ENCODE measurements at regions not wholly inside any gene's neighbourhood (a gene's known extent, or its start where the extent isn't known, plus 50 kb on each side); places are given as distances from the start of the nearest gene placed in this dataset.

DNA sequence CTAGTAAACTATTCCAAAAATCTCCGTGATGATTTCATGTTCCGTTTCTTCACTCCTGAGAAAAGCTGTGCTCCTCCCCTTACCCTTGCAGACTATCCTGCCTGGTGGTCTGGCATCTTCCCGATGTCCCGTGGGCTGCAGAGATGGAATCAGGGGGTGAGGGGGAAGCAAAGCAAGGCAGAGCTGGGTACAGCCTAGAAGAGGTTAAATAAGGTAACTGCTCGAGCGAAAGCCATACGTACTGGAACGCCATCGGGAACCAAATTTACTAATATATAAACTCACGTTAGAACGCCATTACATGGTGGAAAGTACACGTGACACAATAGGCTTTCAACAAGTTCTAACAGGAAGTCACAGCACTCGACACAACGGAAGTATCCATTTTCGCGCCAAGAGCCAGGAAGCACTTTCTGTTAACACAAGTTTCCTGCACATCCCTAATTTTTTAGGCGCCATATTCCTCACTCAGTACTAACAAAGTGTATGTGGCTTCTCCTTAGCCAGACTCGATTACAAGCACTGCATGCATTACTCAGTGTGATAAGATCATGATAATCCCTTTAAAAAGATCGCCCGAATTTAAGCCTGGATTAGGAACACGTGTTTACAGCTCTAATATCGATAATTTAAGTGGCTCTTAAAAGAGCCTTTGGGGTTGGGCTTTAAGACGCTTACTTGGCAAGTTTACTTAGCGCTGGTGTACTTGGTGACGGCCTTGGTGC, 101.6 kb upstream of the PRSS16 start (continued):
- TF ChIP-seq, protein P1, sequence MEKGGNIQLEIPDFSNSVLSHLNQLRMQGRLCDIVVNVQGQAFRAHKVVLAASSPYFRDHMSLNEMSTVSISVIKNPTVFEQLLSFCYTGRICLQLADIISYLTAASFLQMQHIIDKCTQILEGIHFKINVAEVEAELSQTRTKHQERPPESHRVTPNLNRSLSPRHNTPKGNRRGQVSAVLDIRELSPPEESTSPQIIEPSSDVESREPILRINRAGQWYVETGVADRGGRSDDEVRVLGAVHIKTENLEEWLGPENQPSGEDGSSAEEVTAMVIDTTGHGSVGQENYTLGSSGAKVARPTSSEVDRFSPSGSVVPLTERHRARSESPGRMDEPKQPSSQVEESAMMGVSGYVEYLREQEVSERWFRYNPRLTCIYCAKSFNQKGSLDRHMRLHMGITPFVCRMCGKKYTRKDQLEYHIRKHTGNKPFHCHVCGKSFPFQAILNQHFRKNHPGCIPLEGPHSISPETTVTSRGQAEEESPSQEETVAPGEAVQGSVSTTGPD (CRISPR knock-in tag; IDR thresholded peaks at IDR 0.05), result no peak
- TF ChIP-seq CCDC6 (CRISPR knock-in tag; IDR thresholded peaks at IDR 0.05) (no peak), ZNF124 (CRISPR knock-in tag; IDR thresholded peaks at IDR 0.05) (no peak), ZNF136 (CRISPR knock-in tag; IDR thresholded peaks at IDR 0.05; ENCODE audit: low read depth) (no peak), EHMT2 (IDR thresholded peaks at IDR 0.05; ENCODE audit: borderline replicate concordance, low read depth, low read length) (no peak), SMAD3 (CRISPR knock-in tag; IDR thresholded peaks at IDR 0.05) (no peak), ZNF256 (CRISPR knock-in tag; conservative IDR thresholded peaks at IDR 0.05) (no peak), PTBP1 (IDR thresholded peaks at IDR 0.05; ENCODE audit: low read depth, low read length, poor library complexity, severe bottlenecking) (no peak), ZEB1 (IDR thresholded peaks at IDR 0.05; ENCODE audit: insufficient replicate concordance, low read depth) (peak; percentile 4), HNF4G (IDR thresholded peaks at IDR 0.05; ENCODE audit: borderline replicate concordance, low read depth, low read length) (no peak), HNF4G (CRISPR knock-in tag; IDR thresholded peaks at IDR 0.05; ENCODE audit: borderline replicate concordance, low read depth) (no peak), HNRNPL (IDR thresholded peaks at IDR 0.05; ENCODE audit: low read depth, low read length) (no peak), HOXA3 (CRISPR knock-in tag; IDR thresholded peaks at IDR 0.05) (no peak)
- TF ChIP-seq, protein P2, sequence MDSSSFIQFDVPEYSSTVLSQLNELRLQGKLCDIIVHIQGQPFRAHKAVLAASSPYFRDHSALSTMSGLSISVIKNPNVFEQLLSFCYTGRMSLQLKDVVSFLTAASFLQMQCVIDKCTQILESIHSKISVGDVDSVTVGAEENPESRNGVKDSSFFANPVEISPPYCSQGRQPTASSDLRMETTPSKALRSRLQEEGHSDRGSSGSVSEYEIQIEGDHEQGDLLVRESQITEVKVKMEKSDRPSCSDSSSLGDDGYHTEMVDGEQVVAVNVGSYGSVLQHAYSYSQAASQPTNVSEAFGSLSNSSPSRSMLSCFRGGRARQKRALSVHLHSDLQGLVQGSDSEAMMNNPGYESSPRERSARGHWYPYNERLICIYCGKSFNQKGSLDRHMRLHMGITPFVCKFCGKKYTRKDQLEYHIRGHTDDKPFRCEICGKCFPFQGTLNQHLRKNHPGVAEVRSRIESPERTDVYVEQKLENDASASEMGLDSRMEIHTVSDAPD (CRISPR knock-in tag; IDR thresholded peaks at IDR 0.05), result no peak
- TF ChIP-seq, protein P3, sequence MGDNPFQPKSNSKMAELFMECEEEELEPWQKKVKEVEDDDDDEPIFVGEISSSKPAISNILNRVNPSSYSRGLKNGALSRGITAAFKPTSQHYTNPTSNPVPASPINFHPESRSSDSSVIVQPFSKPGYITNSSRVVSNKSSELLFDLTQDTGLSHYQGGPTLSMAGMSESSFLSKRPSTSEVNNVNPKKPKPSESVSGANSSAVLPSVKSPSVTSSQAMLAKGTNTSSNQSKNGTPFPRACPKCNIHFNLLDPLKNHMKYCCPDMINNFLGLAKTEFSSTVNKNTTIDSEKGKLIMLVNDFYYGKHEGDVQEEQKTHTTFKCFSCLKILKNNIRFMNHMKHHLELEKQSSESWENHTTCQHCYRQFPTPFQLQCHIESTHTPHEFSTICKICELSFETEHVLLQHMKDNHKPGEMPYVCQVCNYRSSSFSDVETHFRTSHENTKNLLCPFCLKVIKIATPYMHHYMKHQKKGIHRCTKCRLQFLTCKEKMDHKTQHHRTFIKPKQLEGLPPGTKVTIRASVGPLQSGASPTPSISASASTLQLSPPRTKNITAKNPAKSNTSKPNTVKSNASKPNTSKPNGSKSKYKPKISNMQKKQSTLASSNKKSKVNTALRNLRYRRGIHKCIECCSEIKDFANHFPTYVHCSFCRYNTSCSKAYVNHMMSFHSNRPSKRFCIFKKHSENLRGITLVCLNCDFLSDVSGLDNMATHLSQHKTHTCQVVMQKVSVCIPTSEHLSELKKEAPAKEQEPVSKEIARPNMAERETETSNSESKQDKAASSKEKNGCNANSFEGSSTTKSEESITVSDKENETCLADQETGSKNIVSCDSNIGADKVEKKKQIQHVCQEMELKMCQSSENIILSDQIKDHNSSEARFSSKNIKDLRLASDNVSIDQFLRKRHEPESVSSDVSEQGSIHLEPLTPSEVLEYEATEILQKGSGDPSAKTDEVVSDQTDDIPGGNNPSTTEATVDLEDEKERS (CRISPR knock-in tag; IDR thresholded peaks at IDR 0.05), result no peak
- TF ChIP-seq, protein P4, sequence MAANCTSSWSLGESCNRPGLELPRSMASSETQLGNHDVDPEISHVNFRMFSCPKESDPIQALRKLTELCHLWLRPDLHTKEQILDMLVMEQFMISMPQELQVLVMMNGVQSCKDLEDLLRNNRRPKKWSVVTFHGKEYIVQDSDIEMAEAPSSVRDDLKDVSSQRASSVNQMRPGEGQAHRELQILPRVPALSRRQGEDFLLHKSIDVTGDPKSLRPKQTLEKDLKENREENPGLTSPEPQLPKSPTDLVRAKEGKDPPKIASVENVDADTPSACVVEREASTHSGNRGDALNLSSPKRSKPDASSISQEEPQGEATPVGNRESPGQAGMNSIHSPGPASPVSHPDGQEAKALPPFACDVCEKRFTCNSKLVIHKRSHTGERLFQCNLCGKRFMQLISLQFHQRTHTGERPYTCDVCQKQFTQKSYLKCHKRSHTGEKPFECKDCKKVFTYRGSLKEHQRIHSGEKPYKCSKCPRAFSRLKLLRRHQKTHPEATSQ (CRISPR knock-in tag; IDR thresholded peaks at IDR 0.05; ENCODE audit: borderline replicate concordance), result no peak
- TF ChIP-seq, protein P5, sequence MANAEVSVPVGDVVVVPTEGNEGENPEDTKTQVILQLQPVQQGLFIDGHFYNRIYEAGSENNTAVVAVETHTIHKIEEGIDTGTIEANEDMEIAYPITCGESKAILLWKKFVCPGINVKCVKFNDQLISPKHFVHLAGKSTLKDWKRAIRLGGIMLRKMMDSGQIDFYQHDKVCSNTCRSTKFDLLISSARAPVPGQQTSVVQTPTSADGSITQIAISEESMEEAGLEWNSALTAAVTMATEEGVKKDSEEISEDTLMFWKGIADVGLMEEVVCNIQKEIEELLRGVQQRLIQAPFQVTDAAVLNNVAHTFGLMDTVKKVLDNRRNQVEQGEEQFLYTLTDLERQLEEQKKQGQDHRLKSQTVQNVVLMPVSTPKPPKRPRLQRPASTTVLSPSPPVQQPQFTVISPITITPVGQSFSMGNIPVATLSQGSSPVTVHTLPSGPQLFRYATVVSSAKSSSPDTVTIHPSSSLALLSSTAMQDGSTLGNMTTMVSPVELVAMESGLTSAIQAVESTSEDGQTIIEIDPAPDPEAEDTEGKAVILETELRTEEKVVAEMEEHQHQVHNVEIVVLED (CRISPR knock-in tag; IDR thresholded peaks at IDR 0.05; ENCODE audit: borderline replicate concordance), result peak; percentile 23; the same call in 1 of the 2 replicates
- TF ChIP-seq, protein P6, sequence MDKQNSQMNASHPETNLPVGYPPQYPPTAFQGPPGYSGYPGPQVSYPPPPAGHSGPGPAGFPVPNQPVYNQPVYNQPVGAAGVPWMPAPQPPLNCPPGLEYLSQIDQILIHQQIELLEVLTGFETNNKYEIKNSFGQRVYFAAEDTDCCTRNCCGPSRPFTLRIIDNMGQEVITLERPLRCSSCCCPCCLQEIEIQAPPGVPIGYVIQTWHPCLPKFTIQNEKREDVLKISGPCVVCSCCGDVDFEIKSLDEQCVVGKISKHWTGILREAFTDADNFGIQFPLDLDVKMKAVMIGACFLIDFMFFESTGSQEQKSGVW (CRISPR knock-in tag; IDR thresholded peaks at IDR 0.05; ENCODE audit: borderline replicate concordance), result no peak
- TF ChIP-seq, protein P7, sequence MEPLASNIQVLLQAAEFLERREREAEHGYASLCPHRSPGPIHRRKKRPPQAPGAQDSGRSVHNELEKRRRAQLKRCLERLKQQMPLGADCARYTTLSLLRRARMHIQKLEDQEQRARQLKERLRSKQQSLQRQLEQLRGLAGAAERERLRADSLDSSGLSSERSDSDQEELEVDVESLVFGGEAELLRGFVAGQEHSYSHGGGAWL (CRISPR knock-in tag; IDR thresholded peaks at IDR 0.05), result no peak

Data from HepG2 (cell line).